ENCODE measurements at regions not wholly inside any gene's neighbourhood (a gene's known extent, or its start where the extent isn't known, plus 50 kb on each side); places are given as distances from the start of the nearest gene placed in this dataset.

GRCh38 chr5:8857051-8857450 lies 688.8 kb downstream of the SEMA5A start:
- Histone ChIP-seq H3K27ac (no peak overlapping the region), H3K9me3 (replicated peaks) (no peaks in the 10 kb centered on the region), H3K27me3 (replicated peaks) (no peaks in the 10 kb centered on the region), H3K4me3 (no peak overlapping the region), H3K36me3 (no peaks in the 10 kb centered on the region), H3K4me1 (replicated peaks) (no peaks in the 10 kb centered on the region)
- DNase-seq (ENCODE audit: low read depth in 1 of 2, low spot score in 2 of 2), result no peak

GRCh38 chr5:8861764-8862163 lies 684.1 kb downstream of the SEMA5A start:
- H3K4me3 ChIP-seq, result no peak overlapping the region
- H3K36me3 ChIP-seq, result no peaks in the 10 kb centered on the region
- H3K9me3 ChIP-seq (replicated peaks), result no peaks in the 10 kb centered on the region
- no peaks in the 10 kb centered on the region for H3K4me1 ChIP-seq (replicated peaks)
- no peak for DNase-seq (ENCODE audit: low read depth in 1 of 2, low spot score in 2 of 2)
- no peaks in the 10 kb centered on the region; the same call in 1 of the 2 replicates for H3K27me3 ChIP-seq (replicated peaks)
- no peak overlapping the region for H3K27ac ChIP-seq

- Histone ChIP-seq H3K4me3 (no peak overlapping the region), H3K9me3 (replicated peaks) (no peaks in the 10 kb centered on the region), H3K27ac (no peak overlapping the region), H3K27me3 (replicated peaks) (no peaks in the 10 kb centered on the region; the same call in 1 of the 2 replicates), H3K4me1 (replicated peaks) (no peaks in the 10 kb centered on the region), H3K36me3 (no peaks in the 10 kb centered on the region)
- peak in 1 of 2 experiments; percentile 42 for DNase-seq (ENCODE audit: low read depth in 1 of 2, low spot score in 2 of 2)
Observed at GRCh38 chr5:8864053-8864452, 681.8 kb downstream of the SEMA5A start.

- H3K4me1 ChIP-seq (replicated peaks), result no peaks in the 10 kb centered on the region
- DNase-seq (ENCODE audit: low read depth in 1 of 2, low spot score in 2 of 2), result no peak
- H3K27ac ChIP-seq, result no peak overlapping the region
- H3K27me3 ChIP-seq (replicated peaks), result no peaks in the 10 kb centered on the region; the same call in 1 of the 2 replicates
- H3K4me3 ChIP-seq, result no peak overlapping the region
- no peaks in the 10 kb centered on the region for H3K36me3 ChIP-seq
- H3K9me3 ChIP-seq (replicated peaks), result no peaks in the 10 kb centered on the region
Observed at GRCh38 chr5:8865266-8865665, 680.6 kb downstream of the SEMA5A start.

- Histone ChIP-seq H3K4me3 (no peak overlapping the region), H3K27me3 (replicated peaks) (no peaks in the 10 kb centered on the region; the same call in 1 of the 2 replicates), H3K4me1 (replicated peaks) (no peaks in the 10 kb centered on the region), H3K27ac (no peak overlapping the region), H3K36me3 (no peaks in the 10 kb centered on the region), H3K9me3 (replicated peaks) (no peaks in the 10 kb centered on the region)
- no peak for DNase-seq (ENCODE audit: low read depth in 1 of 2, low spot score in 2 of 2)
Observed at GRCh38 chr5:8865686-8866374, 680.0 kb downstream of the SEMA5A start.

GRCh38 chr5:8868283-8868682 lies 677.6 kb downstream of the SEMA5A start:
- DNase-seq (ENCODE audit: low read depth in 1 of 2, low spot score in 2 of 2), result no peak
- Histone ChIP-seq H3K4me3 (no peak overlapping the region), H3K27ac (no peak overlapping the region), H3K4me1 (replicated peaks) (no peaks in the 10 kb centered on the region), H3K27me3 (replicated peaks) (no peaks in the 10 kb centered on the region; the same call in 1 of the 2 replicates), H3K36me3 (no peaks in the 10 kb centered on the region), H3K9me3 (replicated peaks) (no peaks in the 10 kb centered on the region)

GRCh38 chr5:8869932-8870331 lies 675.9 kb downstream of the SEMA5A start:
- no peak overlapping the region for H3K27ac ChIP-seq
- no peaks in the 10 kb centered on the region for H3K9me3 ChIP-seq (replicated peaks)
- H3K4me1 ChIP-seq (replicated peaks), result no peaks in the 10 kb centered on the region
- no peak for DNase-seq (ENCODE audit: low read depth in 1 of 2, low spot score in 2 of 2)
- no peaks in the 10 kb centered on the region for H3K36me3 ChIP-seq
- no peak overlapping the region for H3K4me3 ChIP-seq
- no peaks in the 10 kb centered on the region; the same call in 1 of the 2 replicates for H3K27me3 ChIP-seq (replicated peaks)

GRCh38 chr5:8870349-8870958 lies 675.4 kb downstream of the SEMA5A start:
- Histone ChIP-seq H3K27ac (no peak overlapping the region), H3K4me3 (no peak overlapping the region), H3K9me3 (replicated peaks) (no peaks in the 10 kb centered on the region), H3K27me3 (replicated peaks) (no peaks in the 10 kb centered on the region; the same call in 1 of the 2 replicates), H3K36me3 (no peaks in the 10 kb centered on the region), H3K4me1 (replicated peaks) (no peaks in the 10 kb centered on the region)
- DNase-seq (ENCODE audit: low read depth in 1 of 2, low spot score in 2 of 2), result no peak

GRCh38 chr5:8870959-8871355 lies 674.9 kb downstream of the SEMA5A start:
- no peak for DNase-seq (ENCODE audit: low read depth in 1 of 2, low spot score in 2 of 2)
- H3K27ac ChIP-seq, result no peak overlapping the region
- no peak overlapping the region for H3K4me3 ChIP-seq
- no peaks in the 10 kb centered on the region for H3K9me3 ChIP-seq (replicated peaks)
- no peaks in the 10 kb centered on the region; the same call in 1 of the 2 replicates for H3K27me3 ChIP-seq (replicated peaks)
- no peaks in the 10 kb centered on the region for H3K4me1 ChIP-seq (replicated peaks)
- no peaks in the 10 kb centered on the region for H3K36me3 ChIP-seq

GRCh38 chr5:8871446-8871845 lies 674.4 kb downstream of the SEMA5A start:
- Histone ChIP-seq H3K36me3 (no peaks in the 10 kb centered on the region), H3K4me1 (replicated peaks) (no peaks in the 10 kb centered on the region), H3K9me3 (replicated peaks) (no peaks in the 10 kb centered on the region), H3K27me3 (replicated peaks) (no peaks in the 10 kb centered on the region; the same call in 1 of the 2 replicates), H3K27ac (no peak overlapping the region), H3K4me3 (no peak overlapping the region)
- DNase-seq (ENCODE audit: low read depth in 1 of 2, low spot score in 2 of 2), result no peak

- DNase-seq (ENCODE audit: low read depth in 1 of 2, low spot score in 2 of 2), result no peak
- Histone ChIP-seq H3K4me3 (no peak overlapping the region), H3K4me1 (replicated peaks) (no peaks in the 10 kb centered on the region), H3K9me3 (replicated peaks) (no peaks in the 10 kb centered on the region), H3K36me3 (no peaks in the 10 kb centered on the region), H3K27ac (no peak overlapping the region), H3K27me3 (replicated peaks) (no peaks in the 10 kb centered on the region)
Observed at GRCh38 chr5:8875722-8876121, 670.2 kb downstream of the SEMA5A start.

- DNase-seq (ENCODE audit: low read depth in 1 of 2, low spot score in 2 of 2), result no peak
- Histone ChIP-seq H3K36me3 (no peaks in the 10 kb centered on the region), H3K4me3 (no peak overlapping the region), H3K4me1 (replicated peaks) (no peaks in the 10 kb centered on the region), H3K27me3 (replicated peaks) (no peaks in the 10 kb centered on the region), H3K27ac (no peak overlapping the region), H3K9me3 (replicated peaks) (no peaks in the 10 kb centered on the region)
Observed at GRCh38 chr5:8879248-8879647, 666.6 kb downstream of the SEMA5A start.

GRCh38 chr5:8884029-8884428 lies 661.8 kb downstream of the SEMA5A start:
- H3K4me3 ChIP-seq, result no peak overlapping the region
- no peaks in the 10 kb centered on the region for H3K4me1 ChIP-seq (replicated peaks)
- H3K9me3 ChIP-seq (replicated peaks), result no peaks in the 10 kb centered on the region
- no peak for DNase-seq (ENCODE audit: low read depth in 1 of 2, low spot score in 2 of 2)
- no peak overlapping the region for H3K27ac ChIP-seq
- no peaks in the 10 kb centered on the region for H3K27me3 ChIP-seq (replicated peaks)
- H3K36me3 ChIP-seq, result no peaks in the 10 kb centered on the region

GRCh38 chr5:8892926-8893325 lies 652.9 kb downstream of the SEMA5A start:
- H3K4me3 ChIP-seq, result no peak overlapping the region
- H3K4me1 ChIP-seq (replicated peaks), result no peaks in the 10 kb centered on the region
- no peaks in the 10 kb centered on the region for H3K27me3 ChIP-seq (replicated peaks)
- H3K27ac ChIP-seq, result no peak overlapping the region
- DNase-seq (ENCODE audit: low read depth in 1 of 2, low spot score in 2 of 2), result no peak
- H3K9me3 ChIP-seq (replicated peaks), result no peaks in the 10 kb centered on the region
- no peaks in the 10 kb centered on the region for H3K36me3 ChIP-seq
